IPS-NIHi7 (cell line): ENCODE measurements at regions not wholly inside any gene's neighbourhood (a gene's known extent, or its start where the extent isn't known, plus 50 kb on each side); places are given as distances from the start of the nearest gene placed in this dataset.

ENCODE experiments used
- DNase-seq: peaks from one replicate; pipeline ENCODE4 v3.0.0; 2012; ENCODE audit warnings: mixed read lengths; ENCODE audit errors: extremely low spot score

GRCh38 chr1:29502225-29502910 is 266.0 kb downstream of the PTPRU start:
- DNase-seq, result no peak

- DNase-seq, result peak; percentile 35
Measured at GRCh38 chr1:29501227-29501976, 265.1 kb downstream of the PTPRU start.

GRCh38 chr1:29500651-29501050 is 264.3 kb downstream of the PTPRU start:
- DNase-seq, result no peak

GRCh38 chr1:29500041-29500440 is 263.7 kb downstream of the PTPRU start:
- DNase-seq, result no peak

- DNase-seq, result no peak
Measured at GRCh38 chr1:29499104-29499650, 262.9 kb downstream of the PTPRU start.

- no peak for DNase-seq
Measured at GRCh38 chr1:29498126-29499103, 262.1 kb downstream of the PTPRU start.

GRCh38 chr1:29497395-29498125 is 261.2 kb downstream of the PTPRU start:
- DNase-seq, result no peak

- DNase-seq, result no peak
Measured at GRCh38 chr1:29496701-29497100, 260.4 kb downstream of the PTPRU start.

- DNase-seq, result peak; percentile 53
Measured at GRCh38 chr1:29490204-29490934, 254.0 kb downstream of the PTPRU start.

- no peak for DNase-seq
Measured at GRCh38 chr1:29489471-29489870, 253.1 kb downstream of the PTPRU start.

GRCh38 chr1:29488794-29489311 is 252.5 kb downstream of the PTPRU start:
- DNase-seq, result no peak

GRCh38 chr1:29488086-29488793 is 251.9 kb downstream of the PTPRU start:
- no peak for DNase-seq

- DNase-seq, result no peak
Measured at GRCh38 chr1:29487291-29487690, 251.0 kb downstream of the PTPRU start.

- no peak for DNase-seq
Measured at GRCh38 chr1:29485096-29485925, 249.0 kb downstream of the PTPRU start.

GRCh38 chr1:29482991-29483390 is 246.7 kb downstream of the PTPRU start:
- DNase-seq, result no peak

GRCh38 chr1:29482064-29482463 is 245.7 kb downstream of the PTPRU start:
- DNase-seq, result no peak

- DNase-seq, result no peak
Measured at GRCh38 chr1:29481031-29481430, 244.7 kb downstream of the PTPRU start.

- no peak for DNase-seq
Measured at GRCh38 chr1:29478879-29479278, 242.6 kb downstream of the PTPRU start.
